Coronary artery (tissue), 2 donors: ENCODE measurements at regions not wholly inside any gene's neighbourhood (a gene's known extent, or its start where the extent isn't known, plus 50 kb on each side); places are given as distances from the start of the nearest gene placed in this dataset.

Experiments
- DNase-seq: peaks from one replicate; pipeline ENCODE4 v3.0.0-alpha.2; 2017; ENCODE audit warnings: low spot score
- H3K27ac ChIP-seq, 2 donors: fragments of 200-600 bp; sonication (generic); one replicate each; pipeline ENCODE4 v1.5.1; 2016 to 2019
- H3K4me3 ChIP-seq: fragments of 200-600 bp; sonication (generic); 2 replicates; pipeline ENCODE4 v1.5.1; 2016; ENCODE audit warnings: mild to moderate bottlenecking, moderate library complexity
- TF ChIP-seq, protein P1 (sequence below): fragments of 200-600 bp; sonication (generic); IDR thresholded peaks from one replicate; pipeline ENCODE4 v1.5.1; 2019; ENCODE audit warnings: antibody characterized with exemption

DNA sequence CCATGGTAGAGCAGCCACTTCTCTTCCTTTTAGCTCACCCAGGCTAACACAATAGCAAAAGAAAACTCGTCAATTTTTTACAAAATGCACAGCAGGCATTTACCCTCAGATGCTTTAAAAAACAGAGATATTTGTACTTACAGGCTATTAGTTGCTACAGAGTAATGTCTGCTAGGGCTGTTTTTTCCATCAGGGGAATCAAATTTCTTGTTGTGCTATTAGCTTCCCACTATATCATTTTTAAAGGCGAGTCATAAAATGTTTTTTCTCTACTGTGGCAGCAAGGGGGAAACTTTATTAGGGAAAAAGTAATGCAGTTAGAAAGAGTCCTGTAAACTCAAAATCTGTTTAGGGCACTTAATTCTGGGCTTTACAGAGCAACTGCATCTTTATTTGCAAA is 277.9 kb upstream of the THSD7B start:
- TF ChIP-seq, protein P1, sequence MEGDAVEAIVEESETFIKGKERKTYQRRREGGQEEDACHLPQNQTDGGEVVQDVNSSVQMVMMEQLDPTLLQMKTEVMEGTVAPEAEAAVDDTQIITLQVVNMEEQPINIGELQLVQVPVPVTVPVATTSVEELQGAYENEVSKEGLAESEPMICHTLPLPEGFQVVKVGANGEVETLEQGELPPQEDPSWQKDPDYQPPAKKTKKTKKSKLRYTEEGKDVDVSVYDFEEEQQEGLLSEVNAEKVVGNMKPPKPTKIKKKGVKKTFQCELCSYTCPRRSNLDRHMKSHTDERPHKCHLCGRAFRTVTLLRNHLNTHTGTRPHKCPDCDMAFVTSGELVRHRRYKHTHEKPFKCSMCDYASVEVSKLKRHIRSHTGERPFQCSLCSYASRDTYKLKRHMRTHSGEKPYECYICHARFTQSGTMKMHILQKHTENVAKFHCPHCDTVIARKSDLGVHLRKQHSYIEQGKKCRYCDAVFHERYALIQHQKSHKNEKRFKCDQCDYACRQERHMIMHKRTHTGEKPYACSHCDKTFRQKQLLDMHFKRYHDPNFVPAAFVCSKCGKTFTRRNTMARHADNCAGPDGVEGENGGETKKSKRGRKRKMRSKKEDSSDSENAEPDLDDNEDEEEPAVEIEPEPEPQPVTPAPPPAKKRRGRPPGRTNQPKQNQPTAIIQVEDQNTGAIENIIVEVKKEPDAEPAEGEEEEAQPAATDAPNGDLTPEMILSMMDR, result no peak
- no peak for DNase-seq
- Histone ChIP-seq H3K27ac (no peak overlapping the region), H3K4me3 (no peak overlapping the region)

DNA sequence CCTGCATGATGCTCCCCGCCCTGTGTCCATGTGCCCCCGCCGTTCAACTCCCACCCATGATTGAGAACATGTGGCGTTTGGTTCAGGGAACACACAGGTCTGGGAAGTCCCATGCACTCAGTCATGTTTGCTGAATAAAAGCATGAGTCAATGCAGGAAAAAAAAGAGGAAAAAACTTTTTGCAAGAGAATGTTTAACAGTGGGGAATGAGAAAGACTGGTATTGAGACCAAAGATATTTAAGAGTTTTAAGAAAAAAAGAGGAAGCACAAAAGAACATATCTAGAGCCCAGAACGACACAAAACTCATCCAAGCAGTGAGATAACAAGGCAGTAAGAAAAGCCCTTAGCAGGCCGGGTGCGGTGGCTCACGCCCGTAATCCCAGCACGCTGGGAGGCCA is 279.2 kb upstream of the THSD7B start:
- no peak overlapping the region for H3K4me3 ChIP-seq
- TF ChIP-seq, protein P1, result no peak
- no peak for DNase-seq

DNA sequence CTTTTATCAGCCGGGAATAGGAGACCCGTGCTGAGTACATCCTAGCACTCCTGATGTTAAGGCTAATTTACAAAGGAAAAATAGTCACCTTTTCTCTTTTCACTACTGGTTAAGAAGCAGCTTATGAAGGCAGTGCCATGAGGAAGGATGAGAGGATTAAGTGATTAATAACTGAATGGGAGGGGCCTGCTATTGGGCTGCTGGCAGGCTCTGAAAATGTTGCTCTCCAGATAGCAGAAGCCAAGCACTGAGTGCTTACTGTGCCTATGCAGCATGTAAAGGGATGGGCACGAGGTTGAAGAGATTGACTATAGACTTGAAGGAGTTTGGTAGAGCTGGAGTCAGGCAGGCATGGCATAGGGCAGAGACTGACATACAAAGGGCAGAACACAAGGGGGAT is 282.4 kb upstream of the THSD7B start:
- Histone ChIP-seq H3K4me3 (no peak overlapping the region), H3K27ac (no peak overlapping the region)
- no peak for DNase-seq
- TF ChIP-seq, protein P1, result no peak

More for the DNA sequence above, 279.2 kb upstream of the THSD7B start:
- no peak overlapping the region for H3K27ac ChIP-seq

DNA sequence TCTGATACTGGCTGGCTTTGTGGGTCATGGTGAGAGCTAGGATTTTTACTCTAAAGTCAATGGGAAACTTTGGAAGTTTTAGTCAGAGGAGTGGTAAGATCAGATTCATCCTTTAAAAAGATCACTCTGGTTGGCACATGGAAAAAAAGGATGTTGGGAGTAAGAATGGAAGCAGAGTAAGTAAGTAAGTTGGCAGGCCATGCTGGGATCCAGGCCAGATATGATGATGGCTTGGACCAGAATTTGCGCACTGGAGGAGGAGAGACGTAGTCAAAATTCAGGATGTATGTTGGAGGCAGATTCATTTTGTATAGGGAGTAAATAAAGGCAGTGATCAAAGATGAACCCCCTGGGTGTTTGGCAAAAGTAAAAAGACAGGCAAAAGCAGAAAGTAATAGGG is 283.3 kb upstream of the THSD7B start:
- H3K4me3 ChIP-seq, result no peak overlapping the region

DNA sequence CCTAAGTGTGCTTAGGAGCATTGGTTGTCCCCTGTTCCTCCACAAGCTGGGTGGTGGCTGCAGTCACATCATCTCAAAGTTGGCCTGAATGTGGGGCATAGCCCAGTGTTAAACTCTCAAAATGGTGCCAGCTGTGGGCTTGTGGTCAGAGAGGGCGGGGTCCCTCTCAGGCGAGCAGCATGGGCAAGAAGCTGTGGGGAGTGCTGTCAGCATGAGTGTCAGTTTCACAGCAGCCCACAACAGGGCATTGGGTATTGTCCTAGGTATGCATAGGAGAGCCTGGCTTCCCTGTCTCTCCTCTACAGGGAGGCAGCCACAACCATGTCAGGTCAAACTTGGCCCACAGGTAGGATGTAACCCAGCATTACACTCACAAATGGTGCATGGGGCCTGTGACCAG is 285.6 kb upstream of the THSD7B start:
- TF ChIP-seq, protein P1, result no peak
- DNase-seq, result no peak
- H3K27ac ChIP-seq, result no peak overlapping the region
- H3K4me3 ChIP-seq, result no peak overlapping the region

More for the DNA sequence above, 283.3 kb upstream of the THSD7B start:
- H3K27ac ChIP-seq, result no peak overlapping the region
- no peak for DNase-seq
- TF ChIP-seq, protein P1, result no peak

DNA sequence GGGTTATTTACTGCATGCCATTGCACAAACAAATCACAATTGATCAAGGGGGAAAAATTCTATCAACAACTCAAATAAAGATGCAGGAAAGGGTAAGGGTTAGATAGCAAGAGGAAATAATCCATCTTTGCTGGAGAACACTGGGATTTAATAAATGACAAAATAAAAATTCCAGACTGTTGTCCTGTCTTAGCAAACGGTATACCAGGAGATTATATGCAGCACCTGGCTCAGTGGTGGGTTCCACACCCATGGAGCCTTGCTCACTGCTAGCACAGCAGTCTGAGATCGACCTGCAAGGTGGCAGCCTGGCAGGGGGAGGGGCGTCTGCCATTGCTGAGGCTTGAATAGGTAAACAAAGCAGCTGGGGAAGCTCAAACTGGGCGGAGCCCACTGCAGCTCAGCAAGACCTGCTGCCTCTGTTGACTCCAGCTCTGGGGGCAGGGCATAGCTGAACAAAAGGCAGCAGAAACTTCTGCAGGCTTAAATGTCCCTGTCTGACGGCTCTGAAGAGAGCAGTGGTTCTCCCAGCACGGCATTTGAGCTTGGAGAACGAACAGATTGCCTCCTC is 296.5 kb upstream of the THSD7B start:
- H3K4me3 ChIP-seq, result no peak overlapping the region
- DNase-seq, result no peak
- no peak overlapping the region for H3K27ac ChIP-seq
- TF ChIP-seq, protein P1, result no peak

DNA sequence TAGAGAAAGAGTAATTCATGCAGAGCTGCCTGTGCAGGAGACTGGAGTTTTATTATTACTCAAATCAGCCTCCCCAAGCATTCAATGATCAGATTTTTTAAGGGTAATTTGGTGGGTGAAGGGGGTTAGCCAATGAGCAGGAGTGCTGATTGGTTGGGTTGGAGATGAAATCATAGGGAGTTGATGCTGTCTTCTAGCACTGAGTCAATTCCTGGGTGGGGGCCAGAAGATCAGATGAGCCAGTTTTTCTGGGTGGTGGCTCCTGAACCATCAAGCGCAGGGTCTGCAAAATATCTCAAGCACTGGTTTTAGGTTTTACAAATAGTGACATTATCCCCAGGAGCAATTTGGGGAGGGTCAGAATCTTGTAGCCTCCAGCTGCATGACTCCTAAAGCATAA is 312.8 kb upstream of the THSD7B start:
- Histone ChIP-seq H3K4me3 (no peak overlapping the region), H3K27ac (no peak overlapping the region)
- no peak for DNase-seq
- TF ChIP-seq, protein P1, result no peak
